ENCODE measurements at regions not wholly inside any gene's neighbourhood (a gene's known extent, or its start where the extent isn't known, plus 50 kb on each side); places are given as distances from the start of the nearest gene placed in this dataset.

DNA sequence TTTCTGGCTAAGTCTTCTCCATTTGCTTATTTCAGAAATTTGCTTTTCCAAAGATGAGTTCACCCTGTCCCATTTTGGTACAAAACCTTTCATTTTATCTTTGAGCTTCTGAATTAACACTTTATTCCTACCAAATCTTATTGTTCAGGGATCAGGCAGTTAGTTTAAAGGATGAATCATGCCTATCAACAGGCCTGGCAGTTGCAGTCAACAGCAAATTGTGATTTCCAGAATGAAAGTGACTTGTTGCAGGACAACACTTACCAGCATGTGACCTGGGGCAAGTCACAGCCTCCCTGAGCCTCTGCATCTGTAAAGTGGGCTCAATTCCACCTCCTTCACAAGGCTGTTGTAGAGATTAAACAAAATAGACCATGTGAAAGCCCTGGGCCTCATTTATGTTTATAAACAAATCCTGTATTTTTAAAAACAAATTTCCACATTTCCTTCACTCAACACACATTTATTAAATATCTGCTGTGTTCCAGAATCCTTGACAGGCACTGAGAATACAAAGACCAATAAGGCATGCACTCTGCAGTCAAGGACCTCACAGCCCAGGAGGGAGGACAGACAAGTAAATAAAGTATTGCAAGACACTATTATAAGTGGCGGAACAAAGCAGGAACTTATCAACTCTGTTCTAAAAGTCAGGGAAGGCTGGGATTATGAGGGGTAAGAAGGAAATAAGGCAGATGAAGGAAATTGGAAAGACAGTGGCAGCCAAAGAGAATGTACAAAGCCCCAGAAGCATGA, 359.1 kb upstream of the IL12A start:
- no peak for DNase-seq

- no peak for DNase-seq
Observed at GRCh38 chr3:159631226-159631625, 357.4 kb upstream of the IL12A start.

- no peak for DNase-seq
Observed at GRCh38 chr3:159632128-159632527, 356.5 kb upstream of the IL12A start.

- no peak for DNase-seq
Observed at GRCh38 chr3:159632851-159633250, 355.8 kb upstream of the IL12A start.

DNA sequence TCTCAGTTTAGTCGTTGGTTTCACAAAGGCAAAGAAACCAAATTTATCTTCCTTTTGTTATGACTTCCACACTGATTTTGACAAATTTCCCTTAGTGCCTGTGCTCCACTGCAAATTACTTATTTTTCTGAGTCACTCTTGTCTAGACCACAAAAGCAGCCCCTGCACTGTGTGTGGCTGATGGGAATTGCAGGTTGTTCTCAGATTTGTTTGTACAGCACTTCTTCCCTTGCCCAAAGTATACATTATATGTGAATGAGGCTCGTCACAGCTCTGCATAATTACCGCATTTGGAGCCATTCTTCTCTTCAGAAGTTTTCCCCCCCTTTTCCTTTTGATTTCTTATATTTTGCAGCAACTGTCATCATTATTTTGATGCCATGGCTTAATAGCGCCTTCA, 354.2 kb upstream of the IL12A start:
- no peak for DNase-seq

GRCh38 chr3:159635047-159635641, 353.5 kb upstream of the IL12A start:
- DNase-seq, result no peak

- DNase-seq, result no peak
Observed at GRCh38 chr3:159637883-159638542, 350.6 kb upstream of the IL12A start.

DNA sequence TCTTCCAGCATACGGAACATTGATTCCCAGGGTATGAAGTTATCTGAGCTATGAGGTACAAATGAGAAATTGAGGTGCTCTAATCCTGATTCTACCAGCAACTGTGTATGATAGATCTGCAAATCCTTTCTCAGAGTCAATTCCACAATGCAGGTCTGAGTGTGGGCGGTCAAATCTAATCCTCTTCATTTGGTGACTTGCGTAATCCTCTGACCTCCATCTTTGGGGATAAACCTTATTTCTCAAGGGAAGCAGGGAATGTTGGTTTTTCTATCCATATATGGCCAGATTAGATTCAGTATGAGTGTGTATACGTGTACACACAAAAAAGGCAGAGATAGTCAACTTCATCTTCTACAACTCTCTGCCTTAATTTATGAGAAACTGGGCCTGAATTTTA, 348.4 kb upstream of the IL12A start:
- DNase-seq, result no peak

GRCh38 chr3:159643406-159643805, 345.2 kb upstream of the IL12A start:
- no peak for DNase-seq

GRCh38 chr3:159645874-159646273, 342.8 kb upstream of the IL12A start:
- no peak for DNase-seq

- no peak for DNase-seq
Observed at GRCh38 chr3:159649951-159650350, 338.7 kb upstream of the IL12A start.

- no peak for DNase-seq
Observed at GRCh38 chr3:159650726-159651125, 337.9 kb upstream of the IL12A start.

GRCh38 chr3:159652452-159652851, 336.2 kb upstream of the IL12A start:
- DNase-seq, result no peak

GRCh38 chr3:159654183-159655134, 334.2 kb upstream of the IL12A start:
- DNase-seq, result no peak

GRCh38 chr3:159655202-159655601, 333.4 kb upstream of the IL12A start:
- DNase-seq, result no peak

DNA sequence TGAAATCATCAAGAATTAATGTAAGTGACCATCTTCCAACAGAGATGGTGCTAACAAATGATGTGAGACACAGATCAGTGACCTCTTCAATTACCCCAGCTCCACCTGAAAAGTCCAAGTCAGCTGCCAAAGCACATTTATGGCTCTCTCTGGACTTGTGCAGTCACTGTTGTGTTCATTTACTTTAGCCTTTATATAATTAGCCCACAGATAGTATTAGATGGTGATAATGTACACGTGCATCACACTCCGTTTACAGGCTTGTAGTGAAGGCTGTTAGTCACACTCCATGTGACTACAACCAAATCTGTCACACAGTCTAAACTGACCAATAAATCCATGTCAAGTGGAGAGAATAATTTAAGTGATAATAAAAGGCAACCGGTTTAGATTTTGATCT, 331.5 kb upstream of the IL12A start:
- DNase-seq, result no peak

GRCh38 chr3:159657629-159658028, 331.0 kb upstream of the IL12A start:
- DNase-seq, result no peak

- no peak for DNase-seq
Observed at GRCh38 chr3:159660326-159660725, 328.3 kb upstream of the IL12A start.

DNA sequence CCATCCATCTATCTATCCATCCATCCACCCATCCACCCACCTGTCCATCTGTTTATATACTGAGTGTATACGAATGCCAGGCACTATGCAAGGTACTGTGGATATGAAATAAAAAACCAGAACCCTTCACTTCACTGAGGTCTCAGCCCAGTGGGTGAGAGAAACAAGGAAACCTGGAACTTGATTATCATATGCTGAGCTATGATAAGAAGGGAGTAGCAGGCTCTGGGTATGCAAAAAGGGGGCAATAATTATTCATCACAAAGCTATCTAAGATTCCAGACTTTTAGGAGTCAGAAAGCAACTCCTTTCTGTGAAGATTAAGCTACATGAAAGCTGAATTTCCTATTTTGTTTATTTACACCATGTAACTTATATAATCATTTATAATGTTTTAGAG, 327.7 kb upstream of the IL12A start:
- no peak for DNase-seq

GRCh38 chr3:159662549-159662948, 326.1 kb upstream of the IL12A start:
- DNase-seq, result no peak

DNA sequence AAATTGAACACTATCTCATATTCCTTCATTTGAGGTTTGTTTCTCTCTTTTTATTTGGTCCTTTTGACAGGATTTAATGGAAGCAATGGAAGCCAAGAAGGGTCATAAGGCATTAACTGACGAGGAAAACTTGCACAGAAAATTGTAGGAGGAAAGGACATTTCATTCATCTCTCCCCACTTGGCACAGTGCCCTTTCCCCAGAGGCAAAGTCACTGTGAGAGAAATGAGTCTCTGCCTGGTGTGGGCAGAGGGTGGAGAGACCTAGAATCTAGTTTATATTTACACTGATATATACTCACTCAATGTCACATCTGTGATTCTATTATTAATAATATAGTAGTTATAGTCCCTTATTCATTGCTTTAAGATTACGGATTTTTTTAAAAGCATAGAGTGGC, 324.6 kb upstream of the IL12A start:
- DNase-seq, result no peak

- DNase-seq, result no peak
Observed at GRCh38 chr3:159664653-159665052, 324.0 kb upstream of the IL12A start.

DNA sequence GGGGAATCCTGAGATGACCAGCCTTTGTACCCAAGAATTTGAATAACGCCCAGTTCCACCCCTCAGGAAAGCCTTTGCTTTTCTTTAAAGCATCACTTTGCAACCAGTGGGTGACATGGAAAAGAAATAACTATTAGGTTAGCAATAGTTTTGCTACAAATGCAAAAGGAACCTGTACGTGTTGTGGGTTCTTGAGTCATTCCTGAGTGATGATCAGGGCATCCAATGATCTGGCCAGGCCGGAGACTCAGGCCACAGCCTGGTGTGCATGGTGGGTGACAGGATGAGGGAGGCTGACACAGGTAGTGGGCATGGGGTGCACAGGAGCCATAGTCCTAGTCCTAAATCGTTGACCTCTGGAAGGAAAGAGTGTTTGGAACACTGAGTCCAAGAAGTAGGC, 321.4 kb upstream of the IL12A start:
- DNase-seq, result no peak

Measured in hematopoietic multipotent progenitor cell treated with erythropoietin and hydrocortisone succinate and interleukin-3 and kit ligand, for 6 days (in vitro differentiated cells).